Muscle of arm (tissue), 1 donor: ENCODE measurements at regions not wholly inside any gene's neighbourhood (a gene's known extent, or its start where the extent isn't known, plus 50 kb on each side); places are given as distances from the start of the nearest gene placed in this dataset.
"Not testable (repeated sequence)": the region's sequence is repeated elsewhere in the genome, so short reads cannot be mapped to it uniquely, and the experiment has no call there.

Experiments
- DNase-seq: peaks from one replicate; pipeline ENCODE4 v3.0.0-alpha.2; 2013

DNA sequence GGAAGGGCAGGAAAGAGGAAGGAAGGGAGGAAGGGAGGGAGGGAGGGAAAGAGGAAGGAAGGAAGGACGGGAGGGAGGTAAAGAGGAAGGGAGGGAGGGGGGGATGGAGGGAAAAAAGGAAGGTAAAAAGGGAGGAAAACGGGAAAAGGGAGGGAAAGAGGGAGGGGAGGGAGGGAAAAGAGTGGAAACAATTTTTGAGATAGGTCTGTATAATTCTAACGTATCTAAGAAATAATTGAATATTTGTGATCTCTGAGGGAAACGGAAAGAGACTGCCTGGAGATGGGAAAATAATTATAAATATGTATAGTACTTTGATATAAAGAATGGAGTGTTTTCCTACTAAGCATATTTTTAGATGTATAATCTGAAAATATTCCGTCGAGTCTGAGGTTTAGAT lies 158.2 kb upstream of the FOXK1 start:
- DNase-seq = no peak

DNA sequence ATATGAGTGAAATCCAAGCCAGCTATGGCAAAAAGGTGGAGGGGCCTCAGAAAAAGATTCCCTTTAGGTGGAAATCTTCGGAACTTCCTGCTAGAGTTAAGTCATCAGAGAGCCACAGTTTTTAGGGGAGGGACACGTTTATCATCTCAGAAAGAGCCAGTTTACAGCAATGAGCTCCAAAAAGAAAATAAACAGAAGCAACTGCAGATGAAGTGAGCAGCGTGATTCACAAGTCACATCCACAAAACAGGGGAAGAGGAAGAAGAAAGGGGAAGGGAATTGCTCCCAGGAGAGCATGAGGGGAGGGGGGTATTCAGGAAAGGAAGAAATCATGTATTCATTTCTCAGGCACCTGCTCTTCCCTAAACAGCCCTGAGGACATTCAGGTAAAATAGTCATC lies 156.2 kb upstream of the FOXK1 start:
- no peak for DNase-seq

DNA sequence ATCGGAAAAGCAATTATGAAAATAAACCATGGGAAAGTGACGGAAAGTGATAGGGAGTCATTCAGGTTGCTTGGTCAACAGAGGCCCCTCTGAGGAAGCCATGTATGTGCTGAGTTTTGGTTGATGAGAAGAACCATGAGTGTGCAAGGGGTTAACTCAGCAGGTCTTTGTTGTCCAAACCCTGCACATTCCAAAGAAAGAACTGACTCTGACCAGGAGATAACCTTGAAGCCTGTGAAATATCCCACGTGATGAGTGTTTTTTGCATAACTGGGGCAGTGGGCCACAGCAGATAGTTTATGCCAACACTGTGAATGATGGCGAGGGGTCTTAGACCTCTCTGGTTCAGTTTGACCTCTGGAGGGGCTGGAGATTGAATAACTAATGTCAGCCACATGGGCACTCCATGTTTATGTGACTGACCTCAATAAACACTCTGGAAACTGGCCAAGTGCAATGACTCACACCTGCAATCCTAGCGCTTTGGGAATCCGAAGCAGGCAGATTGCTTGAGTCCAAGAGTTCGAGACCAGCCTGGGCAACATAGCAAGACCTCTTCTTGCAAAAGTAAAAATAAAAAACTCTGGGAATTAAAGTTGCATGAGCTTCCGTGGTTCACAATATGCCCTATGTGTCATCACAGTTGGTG lies 154.0 kb upstream of the FOXK1 start:
- DNase-seq = no peak

DNA sequence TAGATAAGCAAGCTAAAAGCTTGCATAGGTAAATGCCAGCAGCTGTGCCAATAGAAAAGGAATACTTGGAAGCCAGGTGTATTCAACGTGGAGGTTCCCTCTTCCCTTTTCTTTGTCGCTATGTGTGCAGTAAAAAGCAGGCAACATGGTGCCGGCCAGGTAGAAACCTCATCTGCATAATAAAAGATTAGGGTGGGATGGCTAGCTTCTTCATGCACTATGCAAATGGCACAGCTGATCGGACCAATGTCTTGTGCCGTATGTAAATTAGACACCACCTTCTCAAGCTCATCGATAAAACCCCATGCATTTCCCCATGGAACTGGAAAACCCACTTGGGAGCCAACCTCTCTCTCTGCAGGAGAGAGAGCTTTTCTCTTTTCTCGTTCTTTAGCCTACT lies 150.9 kb upstream of the FOXK1 start:
- no peak for DNase-seq

DNA sequence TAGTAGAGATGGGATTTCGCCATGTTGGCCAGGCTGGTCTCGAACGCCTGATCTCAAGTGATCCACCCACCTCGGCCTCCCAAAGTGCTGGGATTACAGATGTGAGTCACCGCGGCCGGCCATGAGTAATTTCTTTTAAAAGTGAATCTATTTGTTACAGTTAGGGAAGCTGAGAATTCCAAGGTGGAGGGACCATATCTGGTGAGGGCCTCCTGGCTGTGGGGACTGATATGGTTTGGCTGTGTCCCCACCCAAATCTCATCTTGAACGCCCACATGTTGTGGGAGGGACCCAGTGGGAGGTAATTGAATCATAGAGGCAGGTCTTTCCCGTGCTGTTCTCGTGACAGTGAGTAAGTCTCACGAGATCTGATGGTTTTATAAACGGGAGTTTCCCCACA lies 148.8 kb upstream of the FOXK1 start:
- not testable (repeated sequence) for DNase-seq

DNA sequence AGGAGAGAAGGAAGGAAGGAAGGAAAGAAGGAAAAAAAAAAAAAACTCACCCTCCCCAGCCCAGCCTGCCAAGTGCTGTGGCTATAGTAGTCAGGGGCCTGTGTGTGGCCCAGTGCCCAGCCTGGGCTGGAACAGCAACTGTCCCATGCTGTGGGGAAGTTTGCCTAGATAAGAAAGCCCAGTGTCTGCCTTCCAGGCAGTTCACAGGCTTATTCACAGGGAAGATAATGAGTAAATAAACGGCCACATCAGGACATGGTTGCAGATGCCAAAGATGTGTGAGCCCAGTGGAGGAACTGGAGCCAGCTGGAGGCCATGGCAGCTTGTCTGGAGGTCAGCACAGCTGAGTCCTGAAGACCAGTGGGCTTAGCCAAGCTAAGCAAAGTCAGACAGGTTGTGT lies 132.4 kb upstream of the FOXK1 start:
- peak; percentile 7 for DNase-seq

DNA sequence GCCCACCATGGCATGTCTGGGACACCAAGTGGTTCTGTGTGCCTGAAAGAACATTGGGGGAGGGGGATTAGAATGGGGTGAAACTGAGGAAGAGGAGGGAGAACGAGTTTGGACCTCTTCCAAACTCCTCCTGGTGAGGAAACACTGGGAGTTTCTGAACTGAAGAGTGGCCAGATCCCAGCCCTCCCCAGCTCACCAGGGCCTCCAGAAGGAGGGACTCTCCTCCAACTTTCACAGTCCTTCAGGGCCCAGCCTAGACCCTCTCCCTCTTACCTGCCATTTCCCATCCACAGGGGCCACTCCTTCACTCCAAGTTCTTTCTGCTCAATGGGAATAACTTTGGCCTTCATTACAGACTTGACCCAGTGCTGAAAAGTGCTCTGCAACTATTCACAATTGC lies 132.0 kb upstream of the FOXK1 start:
- peak; percentile 2 for DNase-seq

DNA sequence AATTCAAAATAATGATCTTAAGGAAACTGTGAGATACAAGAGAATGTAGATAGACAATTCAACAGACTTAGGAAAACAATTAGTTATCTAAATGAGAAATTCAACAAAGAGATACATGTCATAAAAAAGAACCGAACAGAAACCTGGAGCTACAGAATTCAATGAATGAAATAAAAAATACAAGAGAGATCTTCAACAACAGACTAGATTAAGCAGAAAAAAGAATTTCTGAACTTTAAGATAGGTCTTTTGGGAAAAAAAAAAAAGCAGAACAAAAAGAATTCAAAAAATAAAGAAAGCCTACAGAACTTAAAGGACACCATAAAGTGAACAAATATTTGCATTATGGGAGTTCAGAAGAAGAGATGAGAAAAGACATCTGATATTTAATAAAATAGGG lies 129.1 kb upstream of the FOXK1 start:
- DNase-seq = no peak

DNA sequence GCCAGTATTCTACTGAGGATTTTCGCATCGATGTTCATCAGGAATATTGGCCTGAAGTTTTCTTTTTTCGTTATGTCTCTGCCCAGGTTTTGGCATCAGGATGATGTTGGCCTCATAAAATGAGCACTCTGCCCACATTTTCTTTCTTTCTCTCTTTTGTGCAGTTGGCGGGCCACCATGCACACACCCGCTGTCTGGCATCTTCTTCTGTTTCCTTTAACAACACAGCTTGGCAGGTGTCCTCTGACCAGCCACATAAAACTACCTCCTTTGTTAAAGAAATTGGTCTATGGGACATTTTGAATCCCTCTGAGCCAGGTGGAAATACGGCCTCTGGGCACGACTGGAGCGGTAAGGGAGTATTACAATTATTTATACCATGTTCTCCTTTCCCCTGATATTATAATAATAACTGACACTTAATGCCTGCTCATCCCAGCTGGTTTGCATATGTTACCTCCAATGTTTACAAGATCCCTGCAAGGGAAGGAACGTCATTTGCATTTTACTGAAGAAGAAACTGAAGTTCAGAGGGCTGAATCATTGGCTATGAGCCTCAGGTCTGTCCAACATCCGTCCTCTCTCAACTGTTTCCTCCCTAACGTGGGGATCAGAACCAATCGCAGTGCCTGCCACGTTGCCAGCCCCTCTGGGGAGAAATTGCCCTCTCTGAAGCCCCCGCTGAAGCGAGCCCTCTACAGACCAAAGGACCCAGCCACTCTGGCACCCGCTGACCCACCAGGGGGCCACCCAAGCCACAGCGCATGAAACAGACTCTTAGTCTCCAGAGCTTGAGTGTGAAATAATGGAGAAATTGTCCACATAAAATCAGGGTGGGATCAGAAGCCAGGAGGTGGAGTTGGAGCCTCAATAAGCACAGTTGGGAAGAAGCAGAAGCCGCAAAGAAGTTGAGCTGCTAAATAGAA lies 125.0 kb upstream of the FOXK1 start:
- no peak for DNase-seq

DNA sequence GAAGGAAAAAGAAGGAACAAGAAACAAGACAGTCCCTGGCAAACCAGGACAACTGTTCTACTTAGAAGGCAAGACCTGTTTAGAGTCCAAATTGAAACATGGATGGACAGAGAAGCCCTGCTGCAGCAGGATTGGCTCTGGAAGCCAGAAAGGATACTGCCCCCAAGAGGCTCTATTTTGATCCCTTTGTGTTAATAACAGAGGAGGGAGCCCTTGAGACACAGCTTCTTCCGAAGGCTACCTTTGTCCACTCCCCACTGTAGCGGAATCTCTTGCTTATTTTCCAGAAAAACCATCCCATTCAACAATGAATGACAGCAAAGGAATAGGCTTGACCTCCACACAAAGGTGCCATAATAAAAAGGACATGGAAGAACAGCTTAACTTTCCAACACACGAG lies 120.3 kb upstream of the FOXK1 start:
- DNase-seq = no peak

DNA sequence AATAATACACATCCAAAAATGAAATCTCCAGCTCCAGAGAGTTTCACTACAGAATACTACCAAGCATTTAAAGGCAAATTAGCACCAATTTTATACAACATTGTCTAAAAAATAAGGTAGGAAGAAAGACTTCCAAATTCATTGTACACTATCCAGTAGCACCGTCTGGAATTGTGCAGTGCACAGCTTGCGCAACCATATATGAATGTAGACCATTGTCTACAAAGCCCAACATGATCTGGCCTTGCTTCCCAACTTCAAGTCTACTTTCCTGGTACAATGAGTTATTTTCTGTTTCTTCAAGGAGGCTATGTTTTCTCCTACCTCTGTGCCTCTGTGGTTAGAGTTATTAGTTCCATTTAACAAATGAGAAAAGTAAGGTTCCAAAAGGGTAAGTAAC lies 115.4 kb upstream of the FOXK1 start:
- no peak for DNase-seq

DNA sequence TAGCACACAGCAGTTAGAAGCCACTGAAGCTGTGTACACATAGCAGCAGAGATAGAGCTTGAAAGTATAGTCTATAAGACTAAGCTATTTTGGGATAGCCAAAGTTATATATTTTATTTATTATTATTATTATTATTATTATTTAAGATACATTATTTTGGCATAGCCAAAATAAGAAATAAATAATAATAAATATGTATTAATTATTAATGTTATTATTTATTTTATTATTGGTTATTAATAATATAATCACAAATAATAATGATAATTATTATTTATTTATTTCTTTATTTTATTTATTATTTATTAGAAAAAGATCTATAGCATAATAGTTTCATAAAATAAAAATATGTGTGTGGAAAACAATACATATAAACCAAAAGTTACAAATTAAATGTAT lies 107.2 kb upstream of the FOXK1 start:
- DNase-seq = no peak

DNA sequence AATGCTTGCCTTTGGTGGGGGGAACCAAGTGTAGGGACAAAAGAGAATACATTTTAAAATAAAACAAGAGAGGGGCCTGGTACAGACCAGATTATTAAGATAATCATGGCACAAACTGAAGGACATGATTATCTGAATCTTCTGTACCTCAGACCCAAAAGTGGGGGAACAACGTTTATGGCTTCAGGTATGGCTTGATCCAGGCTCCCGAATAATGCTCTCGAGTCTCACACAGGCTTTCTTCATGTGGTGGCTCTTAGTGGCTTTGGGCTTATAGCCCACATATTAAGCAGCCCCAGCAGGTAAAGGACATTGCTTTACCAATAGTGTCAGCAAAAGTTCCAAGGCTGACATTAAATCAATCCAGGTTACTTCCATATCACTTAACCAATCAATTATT lies 106.8 kb upstream of the FOXK1 start:
- DNase-seq = no peak

DNA sequence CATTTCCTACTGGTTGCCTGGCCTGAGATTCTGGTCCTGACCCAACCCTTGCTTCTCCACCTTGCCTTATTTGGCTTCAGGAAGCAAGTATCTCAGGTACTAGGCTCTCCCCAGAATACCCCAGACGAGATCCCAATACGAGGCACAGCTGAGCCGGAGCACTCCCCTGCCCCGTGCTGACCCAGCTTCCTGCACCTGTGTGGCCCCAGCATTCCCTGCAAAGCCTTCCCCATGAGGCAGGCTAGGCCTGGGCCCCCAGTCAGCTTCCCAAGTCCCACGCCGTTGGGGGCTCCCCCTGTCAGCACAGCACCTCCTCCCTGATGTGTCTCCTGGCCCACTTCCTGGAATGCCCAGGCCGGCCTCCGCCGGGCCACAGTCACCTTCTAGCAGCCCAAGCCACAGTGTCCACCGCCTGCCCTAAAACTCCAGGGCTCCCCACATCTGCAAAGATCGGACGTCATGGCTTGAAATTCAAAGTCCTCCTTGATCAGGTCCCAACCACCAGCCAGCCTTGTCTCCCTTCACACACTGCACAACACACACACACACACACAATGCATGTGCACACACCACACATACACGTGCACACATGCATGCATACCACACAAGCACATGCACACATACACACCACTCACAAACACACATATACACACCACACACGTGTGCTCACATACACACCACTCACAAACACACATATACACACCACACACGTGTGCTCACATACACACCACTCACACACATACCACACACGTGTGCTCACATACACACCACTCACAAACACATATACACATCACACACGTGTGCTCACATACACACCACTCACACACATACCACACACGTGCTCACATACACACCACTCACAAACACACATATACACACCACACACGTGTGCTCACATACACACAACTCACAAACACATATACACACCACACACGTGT lies 78.9 kb upstream of the FOXK1 start:
- no peak for DNase-seq

DNA sequence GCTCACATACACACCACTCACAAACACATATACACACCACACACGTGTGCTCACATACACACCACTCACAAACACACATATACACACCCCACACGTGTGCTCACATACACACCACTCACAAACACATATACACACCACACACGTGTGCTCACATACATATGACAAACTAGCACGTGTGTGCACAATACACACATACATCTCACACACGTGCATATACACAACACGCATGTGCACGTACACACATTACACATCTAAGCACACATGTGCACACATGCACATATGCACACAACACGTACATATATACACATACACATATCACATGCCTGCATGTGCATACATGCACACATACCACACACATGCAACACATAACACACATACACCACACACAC lies 78.3 kb upstream of the FOXK1 start:
- DNase-seq = no peak

DNA sequence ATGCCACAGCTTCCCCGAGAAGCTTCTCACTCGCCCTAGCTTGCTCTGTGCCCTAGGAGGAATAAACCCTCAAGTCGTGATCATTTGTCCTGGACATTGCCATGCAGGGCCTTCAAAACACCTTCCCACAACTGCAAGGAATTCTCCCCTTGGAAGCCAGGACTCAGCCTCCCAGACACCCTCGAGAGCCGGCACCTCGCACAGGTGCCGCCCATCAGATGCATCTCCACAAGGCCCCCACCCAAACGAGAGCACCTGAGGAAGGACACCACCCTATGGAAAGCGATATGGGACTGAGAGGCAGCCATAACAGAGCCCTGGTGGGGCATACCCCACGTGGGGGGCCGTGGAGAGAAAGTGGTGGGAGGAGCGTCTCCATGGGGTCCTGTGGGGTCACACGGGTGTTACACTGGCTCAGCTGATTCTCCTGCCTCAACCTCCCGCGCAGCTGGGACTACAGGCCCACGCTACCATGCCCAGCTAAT lies 77.6 kb upstream of the FOXK1 start:
- DNase-seq = no peak

DNA sequence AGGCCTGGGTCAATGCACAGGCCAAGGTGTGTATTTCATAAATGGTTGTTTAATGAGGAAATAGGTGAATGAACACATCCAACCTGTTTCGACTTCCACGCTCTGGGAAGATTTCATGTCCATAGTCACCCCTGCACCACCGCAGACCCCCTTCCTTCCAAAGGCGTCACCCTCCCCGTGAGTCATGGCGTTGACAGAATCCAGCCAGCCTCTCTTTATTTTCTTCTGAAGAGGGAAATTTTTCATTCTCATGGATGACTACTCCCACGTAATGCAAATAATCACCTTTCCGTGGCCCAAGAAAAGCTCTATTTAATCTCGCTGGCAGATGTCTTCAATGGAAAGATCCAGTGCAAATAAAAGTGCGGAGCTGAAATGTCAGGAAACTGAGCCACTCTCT lies 75.3 kb upstream of the FOXK1 start:
- no peak for DNase-seq

DNA sequence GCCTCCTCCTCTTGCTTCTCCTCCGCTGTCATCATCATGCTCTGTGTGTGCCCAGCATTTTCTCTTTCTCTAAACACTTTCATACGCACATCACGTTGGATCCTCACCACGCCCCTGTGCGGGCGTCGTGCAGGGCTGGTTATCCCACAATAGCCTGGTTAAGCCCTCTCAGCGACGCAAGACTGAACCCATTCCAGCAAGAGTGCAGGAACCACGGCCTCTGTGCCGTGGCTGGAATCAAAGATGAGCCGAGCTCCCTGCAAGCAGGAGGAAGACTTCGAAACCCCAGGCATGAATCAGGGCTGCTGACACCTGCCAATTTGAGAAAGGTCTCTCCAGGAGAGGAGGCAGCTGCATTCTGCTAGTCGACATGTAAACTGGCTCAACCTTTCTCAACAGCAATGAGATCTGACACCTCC lies 74.8 kb upstream of the FOXK1 start:
- no peak for DNase-seq

DNA sequence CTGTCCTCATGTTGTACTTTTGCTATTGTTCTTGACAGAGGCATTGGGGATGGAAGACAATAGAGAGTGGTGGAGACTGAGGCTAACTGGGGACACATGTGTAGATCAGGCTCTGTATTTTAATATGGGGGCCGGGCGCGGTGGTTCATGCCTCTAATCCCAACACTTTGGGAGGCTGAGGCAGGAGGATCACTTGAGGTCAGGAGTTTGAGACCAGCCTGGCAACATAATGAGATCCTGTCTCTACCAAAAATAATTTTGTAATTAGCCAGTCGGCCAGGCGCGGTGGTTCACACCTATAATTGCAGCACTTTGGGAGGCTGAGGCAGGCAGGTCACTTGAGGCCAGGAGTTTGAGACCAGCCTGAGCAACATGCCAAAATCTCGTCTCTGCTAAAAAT lies 72.5 kb upstream of the FOXK1 start:
- DNase-seq = not testable (repeated sequence)

DNA sequence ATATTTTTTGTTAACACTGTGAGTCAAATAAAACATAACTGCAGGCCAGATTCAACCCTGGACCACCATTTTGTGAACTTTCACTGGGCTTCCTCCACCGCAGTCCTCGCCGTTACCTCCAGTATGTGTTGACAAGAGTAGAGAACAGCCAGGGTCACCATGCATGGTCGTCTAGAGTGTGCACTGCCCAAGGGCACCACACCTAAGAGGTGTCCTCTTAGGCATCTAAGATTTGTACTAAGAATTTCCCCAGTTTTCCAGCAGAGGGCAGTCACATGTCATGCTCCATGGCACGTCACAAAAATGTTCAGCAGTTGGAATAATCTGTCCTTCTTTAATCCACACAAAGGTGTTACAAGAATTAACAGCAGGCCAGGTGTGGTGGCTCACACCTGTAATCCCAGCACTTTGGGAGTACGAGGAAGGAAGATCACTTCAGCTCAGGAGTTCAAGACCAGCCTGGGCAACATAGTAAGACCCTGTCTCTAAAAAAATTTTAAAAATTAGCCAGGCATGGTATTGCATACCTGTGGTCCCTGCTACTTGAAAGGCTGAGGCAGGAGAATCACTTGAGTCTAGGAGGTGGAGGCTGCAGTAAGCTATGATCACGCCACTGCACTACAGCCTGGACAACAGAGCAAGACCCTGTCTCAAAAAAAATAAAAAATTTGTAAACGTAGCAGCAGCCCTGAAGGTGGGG lies 71.2 kb upstream of the FOXK1 start:
- DNase-seq = peak; percentile 63

DNA sequence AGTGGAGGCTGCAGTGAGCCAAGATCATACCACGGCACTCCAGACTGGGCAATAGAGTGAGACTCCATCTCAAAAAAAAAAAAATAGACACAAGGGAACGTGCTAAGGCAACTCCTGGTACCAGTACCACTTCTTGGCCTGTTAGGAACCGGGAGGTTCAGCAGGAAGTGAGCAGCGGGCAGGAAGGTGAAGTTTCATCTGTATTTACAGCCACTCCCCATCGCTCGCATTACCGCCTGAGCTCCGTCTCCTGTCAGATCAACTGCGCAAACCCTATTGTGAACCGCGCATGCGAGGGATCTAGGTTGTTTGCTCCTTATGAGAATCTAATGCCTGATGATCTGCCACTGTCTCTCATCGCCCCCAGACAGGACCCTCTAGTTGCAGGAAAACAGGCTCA lies 69.9 kb upstream of the FOXK1 start:
- no peak for DNase-seq
